DND-41 (cell line): ENCODE measurements at regions not wholly inside any gene's neighbourhood (a gene's known extent, or its start where the extent isn't known, plus 50 kb on each side); places are given as distances from the start of the nearest gene placed in this dataset.

Experiments used
- ATAC-seq: fragments of 200-7000 bp; cut with Tn5 transposase; 3 replicates; pipeline ENCODE4 v1.9.1; 2021; ENCODE audit warnings: low read depth; ENCODE audit not compliant: insufficient read depth
- DNase-seq: peaks from one replicate; pipeline ENCODE4 v3.0.0-alpha.2; 2020
- H2AFZ ChIP-seq: 2 replicates; pipeline ENCODE4 v1.6.0; 2012; ENCODE audit warnings: low read depth, low read length
- H3K27ac ChIP-seq: 2 replicates; pipeline ENCODE4 v1.5.1; 2012; ENCODE audit warnings: low read length, inconsistent platforms
- H3K27me3 ChIP-seq: fragments of 200-600 bp; sonication (generic); 2 replicates; pipeline ENCODE4 v1.6.0; 2012; ENCODE audit warnings: low read length, mild to moderate bottlenecking, inconsistent platforms; ENCODE audit not compliant: insufficient read depth, poor library complexity
- H3K36me3 ChIP-seq: 2 replicates; pipeline ENCODE4 v1.5.1; 2012; ENCODE audit warnings: low read length, inconsistent platforms; ENCODE audit not compliant: insufficient read depth
- H3K4me1 ChIP-seq: 2 replicates; pipeline ENCODE4 v1.5.1; 2012; ENCODE audit warnings: mild to moderate bottlenecking, low read length; ENCODE audit not compliant: insufficient read depth
- H3K4me2 ChIP-seq: 2 replicates; pipeline ENCODE4 v1.6.0; 2012; ENCODE audit warnings: mild to moderate bottlenecking, moderate library complexity, low read length, inconsistent platforms; ENCODE audit not compliant: insufficient read depth
- H3K4me3 ChIP-seq, 2 experiments: fragments of 200-600 bp in 1 of 2; shearing (Covaris generic) in 1 of 2; 2 replicates each; pipeline ENCODE4 v1.5.1; 2012 to 2016; ENCODE audit warnings: inconsistent platforms in 2 of 2, low read length in 2 of 2, mild to moderate bottlenecking in 2 of 2, low read depth in 1 of 2, moderate library complexity in 1 of 2
- H3K79me2 ChIP-seq: 2 replicates; pipeline ENCODE4 v1.6.0; 2012; ENCODE audit warnings: low read length, inconsistent platforms; ENCODE audit not compliant: insufficient read depth
- H3K9ac ChIP-seq: 2 replicates; pipeline ENCODE4 v1.6.0; 2012; ENCODE audit warnings: low read depth, mild to moderate bottlenecking, inconsistent platforms, low read length, moderate library complexity
- H3K9me3 ChIP-seq: 2 replicates; pipeline ENCODE4 v1.5.1; 2012; ENCODE audit warnings: low read length, moderate library complexity, mild to moderate bottlenecking, inconsistent platforms; ENCODE audit not compliant: insufficient read depth, severe bottlenecking
- H4K20me1 ChIP-seq: 2 replicates; pipeline ENCODE4 v1.6.0; 2012; ENCODE audit warnings: low read length; ENCODE audit not compliant: insufficient read depth
- EZH2 ChIP-seq: IDR thresholded peaks from 3 replicates; pipeline ENCODE4 v1.6.1; 2012; ENCODE audit warnings: borderline replicate concordance, low read depth, mild to moderate bottlenecking, moderate library complexity, low read length, inconsistent platforms; ENCODE audit not compliant: severe bottlenecking
- TF ChIP-seq, protein P1 (sequence below): IDR thresholded peaks from 2 replicates; pipeline ENCODE4 v1.5.1; 2012; ENCODE audit warnings: borderline replicate concordance, low read length, moderate library complexity, mild to moderate bottlenecking; ENCODE audit not compliant: poor library complexity, severe bottlenecking; ENCODE audit errors: extremely low read depth

DNA sequence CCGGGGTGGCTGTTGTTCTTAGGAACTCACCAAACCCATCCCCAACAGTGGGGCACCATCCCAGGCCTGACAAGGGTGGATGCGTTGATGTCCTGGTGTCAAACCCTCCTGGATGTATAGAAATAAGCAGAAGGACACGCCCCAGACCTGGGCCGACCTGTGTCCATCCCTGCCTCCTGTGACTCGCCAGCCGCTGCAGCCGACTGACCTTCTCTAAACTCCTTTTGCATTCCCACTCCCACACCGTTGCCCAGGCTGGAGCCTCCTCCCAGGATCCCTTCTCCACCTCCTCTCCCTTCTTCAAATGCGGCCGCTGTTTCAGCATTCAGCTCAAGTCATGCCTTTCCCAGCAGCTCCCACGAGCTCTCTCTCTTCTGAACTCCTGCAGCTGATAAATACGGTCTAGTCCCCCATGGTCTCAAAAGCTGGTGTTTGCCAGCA, 213.2 kb upstream of the IER5L start:
- no peaks in the 10 kb centered on the region for H4K20me1 ChIP-seq
- H3K79me2 ChIP-seq, result no peaks in the 10 kb centered on the region
- no peak for DNase-seq
- no peak overlapping the region for H3K27ac ChIP-seq
- TF ChIP-seq, protein P1, sequence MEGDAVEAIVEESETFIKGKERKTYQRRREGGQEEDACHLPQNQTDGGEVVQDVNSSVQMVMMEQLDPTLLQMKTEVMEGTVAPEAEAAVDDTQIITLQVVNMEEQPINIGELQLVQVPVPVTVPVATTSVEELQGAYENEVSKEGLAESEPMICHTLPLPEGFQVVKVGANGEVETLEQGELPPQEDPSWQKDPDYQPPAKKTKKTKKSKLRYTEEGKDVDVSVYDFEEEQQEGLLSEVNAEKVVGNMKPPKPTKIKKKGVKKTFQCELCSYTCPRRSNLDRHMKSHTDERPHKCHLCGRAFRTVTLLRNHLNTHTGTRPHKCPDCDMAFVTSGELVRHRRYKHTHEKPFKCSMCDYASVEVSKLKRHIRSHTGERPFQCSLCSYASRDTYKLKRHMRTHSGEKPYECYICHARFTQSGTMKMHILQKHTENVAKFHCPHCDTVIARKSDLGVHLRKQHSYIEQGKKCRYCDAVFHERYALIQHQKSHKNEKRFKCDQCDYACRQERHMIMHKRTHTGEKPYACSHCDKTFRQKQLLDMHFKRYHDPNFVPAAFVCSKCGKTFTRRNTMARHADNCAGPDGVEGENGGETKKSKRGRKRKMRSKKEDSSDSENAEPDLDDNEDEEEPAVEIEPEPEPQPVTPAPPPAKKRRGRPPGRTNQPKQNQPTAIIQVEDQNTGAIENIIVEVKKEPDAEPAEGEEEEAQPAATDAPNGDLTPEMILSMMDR, result no peak
- TF ChIP-seq EZH2, result no peak
- H3K4me2 ChIP-seq, result no peak overlapping the region
- H3K4me3 ChIP-seq, result no peak overlapping the region
- H3K27me3 ChIP-seq, result no peaks in the 10 kb centered on the region
- no peaks in the 10 kb centered on the region for H3K4me1 ChIP-seq
- no peak overlapping the region for H3K9ac ChIP-seq
- no peaks in the 10 kb centered on the region for H3K36me3 ChIP-seq
- no peaks in the 10 kb centered on the region for H3K9me3 ChIP-seq
- H2AFZ ChIP-seq, result no peak overlapping the region
- ATAC-seq, result no peak

DNA sequence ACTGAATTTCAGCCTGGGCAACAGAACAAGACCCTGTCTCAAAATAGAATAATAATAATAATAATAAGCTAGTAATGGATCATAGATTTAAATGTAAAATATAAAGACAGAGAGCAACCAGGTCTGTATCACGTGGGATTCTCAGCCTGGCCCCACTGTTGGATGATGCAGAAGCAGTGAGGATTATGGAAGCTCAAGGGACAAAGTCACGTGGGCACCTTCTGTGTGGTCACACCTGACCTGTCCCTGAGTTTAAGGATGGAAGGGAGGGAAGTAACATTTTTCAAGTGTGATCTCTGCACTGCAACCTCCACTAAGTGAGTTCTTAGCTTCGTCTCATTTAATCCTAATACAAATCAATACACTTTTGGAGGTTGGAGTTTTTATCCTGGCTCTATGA, 212.5 kb upstream of the IER5L start:
- no peaks in the 10 kb centered on the region for H4K20me1 ChIP-seq
- H3K4me1 ChIP-seq, result no peaks in the 10 kb centered on the region
- H2AFZ ChIP-seq, result no peak overlapping the region
- no peak overlapping the region for H3K27ac ChIP-seq
- no peaks in the 10 kb centered on the region for H3K9me3 ChIP-seq
- DNase-seq (no peak), ATAC-seq (no peak)
- no peak overlapping the region for H3K9ac ChIP-seq
- no peaks in the 10 kb centered on the region for H3K36me3 ChIP-seq
- no peak overlapping the region for H3K4me2 ChIP-seq
- H3K27me3 ChIP-seq, result no peaks in the 10 kb centered on the region
- no peaks in the 10 kb centered on the region for H3K79me2 ChIP-seq
- TF ChIP-seq, protein P1, result no peak
- no peak for TF ChIP-seq EZH2
- no peak overlapping the region for H3K4me3 ChIP-seq

DNA sequence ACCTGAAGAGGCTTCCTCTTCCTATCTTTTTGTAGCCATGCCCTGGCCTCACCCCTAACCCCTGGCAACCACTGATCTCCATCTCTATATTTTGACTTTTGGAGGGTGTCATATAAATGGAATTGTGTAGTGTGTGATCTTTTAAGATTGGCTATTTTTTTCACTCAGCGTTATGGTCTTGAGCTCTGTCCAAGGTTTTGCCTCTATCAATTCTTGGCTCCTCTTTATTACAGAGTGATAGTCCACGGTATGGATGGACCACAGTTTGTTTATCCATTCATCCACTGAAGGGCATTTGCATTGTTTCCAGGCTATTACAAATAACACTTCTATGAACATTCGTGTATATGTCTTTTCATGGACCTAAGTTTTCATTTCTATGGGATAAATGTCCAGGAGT, 209.8 kb upstream of the IER5L start:
- Histone ChIP-seq H3K9ac (no peak overlapping the region), H3K27ac (no peak overlapping the region), H3K36me3 (no peaks in the 10 kb centered on the region), H4K20me1 (no peaks in the 10 kb centered on the region), H3K4me3 (no peak overlapping the region), H3K4me1 (no peaks in the 10 kb centered on the region), H2AFZ (no peak overlapping the region), H3K79me2 (no peaks in the 10 kb centered on the region), H3K9me3 (no peaks in the 10 kb centered on the region), H3K27me3 (no peaks in the 10 kb centered on the region), H3K4me2 (no peak overlapping the region)
- TF ChIP-seq EZH2, result no peak
- TF ChIP-seq, protein P1, result no peak
- DNase-seq (no peak), ATAC-seq (no peak)

DNA sequence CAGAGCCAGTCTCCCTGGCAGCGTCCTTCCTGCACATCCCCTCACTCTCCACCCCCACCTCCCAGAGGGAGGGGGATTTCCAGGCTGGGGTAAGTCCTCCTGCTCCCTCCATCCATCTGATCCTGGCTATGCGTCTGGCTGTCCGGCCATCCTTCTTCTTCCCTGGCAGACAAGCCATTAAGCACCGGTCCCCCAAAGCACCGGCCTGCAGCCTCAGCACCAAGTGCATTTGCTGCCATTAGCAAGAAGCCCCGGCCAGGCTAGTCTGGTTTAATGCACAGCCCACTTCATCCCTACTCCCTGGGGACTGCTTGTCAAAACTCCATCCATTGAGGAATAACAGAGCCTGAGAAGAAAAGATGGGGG, 208.7 kb upstream of the IER5L start:
- no peaks in the 10 kb centered on the region for H3K27me3 ChIP-seq
- H3K27ac ChIP-seq, result no peak overlapping the region
- H3K9me3 ChIP-seq, result no peaks in the 10 kb centered on the region
- no peak overlapping the region for H3K9ac ChIP-seq
- H3K79me2 ChIP-seq, result no peaks in the 10 kb centered on the region
- H3K4me1 ChIP-seq, result no peaks in the 10 kb centered on the region
- H3K4me2 ChIP-seq, result no peak overlapping the region
- TF ChIP-seq EZH2, result no peak
- TF ChIP-seq, protein P1, result no peak
- no peak for ATAC-seq
- H3K4me3 ChIP-seq, result no peak overlapping the region
- H4K20me1 ChIP-seq, result no peaks in the 10 kb centered on the region
- H3K36me3 ChIP-seq, result no peaks in the 10 kb centered on the region
- H2AFZ ChIP-seq, result no peak overlapping the region
- DNase-seq, result no peak
